GM23338 (cell line): ENCODE measurements at regions not wholly inside any gene's neighbourhood (a gene's known extent, or its start where the extent isn't known, plus 50 kb on each side); places are given as distances from the start of the nearest gene placed in this dataset.
"Not testable (repeated sequence)": the region's sequence is repeated elsewhere in the genome, so short reads cannot be mapped to it uniquely, and the experiment has no call there.

ENCODE experiments used
- EZH2 ChIP-seq: fragments of 200-600 bp; sonication (generic); IDR thresholded peaks from one replicate; pipeline ENCODE4 v1.8.0; 2017; ENCODE audit warnings: antibody characterized with exemption, mild to moderate bottlenecking, low read depth; ENCODE audit not compliant: unreplicated experiment
- EZH2phosphoT487 ChIP-seq: fragments of 200-600 bp; sonication (generic); IDR thresholded peaks from one replicate; pipeline ENCODE4 v1.8.1; 2018; ENCODE audit warnings: antibody characterized with exemption; ENCODE audit not compliant: unreplicated experiment
- JUNB ChIP-seq: IDR thresholded peaks from one replicate; pipeline ENCODE4 v1.6.1; 2016; ENCODE audit warnings: antibody characterized with exemption; ENCODE audit not compliant: unreplicated experiment
- NANOG ChIP-seq: IDR thresholded peaks from 2 replicates; pipeline ENCODE4 v1.6.1; 2016; ENCODE audit warnings: antibody characterized with exemption, borderline replicate concordance
- POLR2AphosphoS5 ChIP-seq: IDR thresholded peaks from 2 replicates; pipeline ENCODE4 v1.6.1; 2016; ENCODE audit warnings: antibody characterized with exemption, low read depth
- TF ChIP-seq, protein P1 (sequence below), 2 experiments: fragments of 200-600 bp in 1 of 2; sonication (generic) in 1 of 2; conservative IDR thresholded peaks; 2 replicates each; pipeline versions ENCODE4 v1.5.1 to v1.6.1; 2016 to 2017; ENCODE audit warnings: antibody characterized with exemption in 2 of 2, low read depth in 2 of 2, mild to moderate bottlenecking in 2 of 2, moderate library complexity in 1 of 2
- TF ChIP-seq, protein P2 (sequence below): IDR thresholded peaks from one replicate; pipeline ENCODE4 v1.6.1; 2018; ENCODE audit warnings: antibody characterized with exemption; ENCODE audit not compliant: unreplicated experiment
- TF ChIP-seq, protein P3 (sequence below): IDR thresholded peaks from 2 replicates; pipeline ENCODE4 v1.6.1; 2016; ENCODE audit warnings: antibody characterized with exemption

DNA sequence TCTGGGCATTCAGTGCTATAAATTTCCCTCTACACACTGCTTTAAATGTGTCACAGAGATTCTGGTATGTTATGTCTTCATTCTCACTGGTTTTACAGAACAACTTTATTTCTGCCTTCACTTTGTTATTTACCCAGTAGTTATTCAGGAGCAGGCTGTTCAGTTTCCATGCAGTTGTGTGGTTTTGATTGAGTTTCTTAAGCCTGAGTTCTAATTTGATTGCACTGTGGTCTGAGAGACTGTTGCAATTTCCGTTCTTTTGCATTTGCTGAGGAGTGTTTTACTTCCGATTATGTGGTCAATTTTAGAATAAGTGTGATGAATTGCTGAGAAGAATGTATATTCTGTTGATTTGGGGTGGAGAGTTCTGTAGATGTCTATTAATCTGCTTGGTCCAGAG, 50.1 kb upstream of the HCRTR2 start:
- TF ChIP-seq POLR2AphosphoS5, EZH2phosphoT487, EZH2, JUNB, NANOG: not testable (repeated sequence)
- TF ChIP-seq, protein P1, sequence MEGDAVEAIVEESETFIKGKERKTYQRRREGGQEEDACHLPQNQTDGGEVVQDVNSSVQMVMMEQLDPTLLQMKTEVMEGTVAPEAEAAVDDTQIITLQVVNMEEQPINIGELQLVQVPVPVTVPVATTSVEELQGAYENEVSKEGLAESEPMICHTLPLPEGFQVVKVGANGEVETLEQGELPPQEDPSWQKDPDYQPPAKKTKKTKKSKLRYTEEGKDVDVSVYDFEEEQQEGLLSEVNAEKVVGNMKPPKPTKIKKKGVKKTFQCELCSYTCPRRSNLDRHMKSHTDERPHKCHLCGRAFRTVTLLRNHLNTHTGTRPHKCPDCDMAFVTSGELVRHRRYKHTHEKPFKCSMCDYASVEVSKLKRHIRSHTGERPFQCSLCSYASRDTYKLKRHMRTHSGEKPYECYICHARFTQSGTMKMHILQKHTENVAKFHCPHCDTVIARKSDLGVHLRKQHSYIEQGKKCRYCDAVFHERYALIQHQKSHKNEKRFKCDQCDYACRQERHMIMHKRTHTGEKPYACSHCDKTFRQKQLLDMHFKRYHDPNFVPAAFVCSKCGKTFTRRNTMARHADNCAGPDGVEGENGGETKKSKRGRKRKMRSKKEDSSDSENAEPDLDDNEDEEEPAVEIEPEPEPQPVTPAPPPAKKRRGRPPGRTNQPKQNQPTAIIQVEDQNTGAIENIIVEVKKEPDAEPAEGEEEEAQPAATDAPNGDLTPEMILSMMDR (conservative IDR thresholded peaks at IDR 0.05; ENCODE audit: low read depth in 2 of 2), result not testable (repeated sequence)
- TF ChIP-seq, protein P2, sequence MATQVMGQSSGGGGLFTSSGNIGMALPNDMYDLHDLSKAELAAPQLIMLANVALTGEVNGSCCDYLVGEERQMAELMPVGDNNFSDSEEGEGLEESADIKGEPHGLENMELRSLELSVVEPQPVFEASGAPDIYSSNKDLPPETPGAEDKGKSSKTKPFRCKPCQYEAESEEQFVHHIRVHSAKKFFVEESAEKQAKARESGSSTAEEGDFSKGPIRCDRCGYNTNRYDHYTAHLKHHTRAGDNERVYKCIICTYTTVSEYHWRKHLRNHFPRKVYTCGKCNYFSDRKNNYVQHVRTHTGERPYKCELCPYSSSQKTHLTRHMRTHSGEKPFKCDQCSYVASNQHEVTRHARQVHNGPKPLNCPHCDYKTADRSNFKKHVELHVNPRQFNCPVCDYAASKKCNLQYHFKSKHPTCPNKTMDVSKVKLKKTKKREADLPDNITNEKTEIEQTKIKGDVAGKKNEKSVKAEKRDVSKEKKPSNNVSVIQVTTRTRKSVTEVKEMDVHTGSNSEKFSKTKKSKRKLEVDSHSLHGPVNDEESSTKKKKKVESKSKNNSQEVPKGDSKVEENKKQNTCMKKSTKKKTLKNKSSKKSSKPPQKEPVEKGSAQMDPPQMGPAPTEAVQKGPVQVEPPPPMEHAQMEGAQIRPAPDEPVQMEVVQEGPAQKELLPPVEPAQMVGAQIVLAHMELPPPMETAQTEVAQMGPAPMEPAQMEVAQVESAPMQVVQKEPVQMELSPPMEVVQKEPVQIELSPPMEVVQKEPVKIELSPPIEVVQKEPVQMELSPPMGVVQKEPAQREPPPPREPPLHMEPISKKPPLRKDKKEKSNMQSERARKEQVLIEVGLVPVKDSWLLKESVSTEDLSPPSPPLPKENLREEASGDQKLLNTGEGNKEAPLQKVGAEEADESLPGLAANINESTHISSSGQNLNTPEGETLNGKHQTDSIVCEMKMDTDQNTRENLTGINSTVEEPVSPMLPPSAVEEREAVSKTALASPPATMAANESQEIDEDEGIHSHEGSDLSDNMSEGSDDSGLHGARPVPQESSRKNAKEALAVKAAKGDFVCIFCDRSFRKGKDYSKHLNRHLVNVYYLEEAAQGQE, result not testable (repeated sequence)
- TF ChIP-seq, protein P3, sequence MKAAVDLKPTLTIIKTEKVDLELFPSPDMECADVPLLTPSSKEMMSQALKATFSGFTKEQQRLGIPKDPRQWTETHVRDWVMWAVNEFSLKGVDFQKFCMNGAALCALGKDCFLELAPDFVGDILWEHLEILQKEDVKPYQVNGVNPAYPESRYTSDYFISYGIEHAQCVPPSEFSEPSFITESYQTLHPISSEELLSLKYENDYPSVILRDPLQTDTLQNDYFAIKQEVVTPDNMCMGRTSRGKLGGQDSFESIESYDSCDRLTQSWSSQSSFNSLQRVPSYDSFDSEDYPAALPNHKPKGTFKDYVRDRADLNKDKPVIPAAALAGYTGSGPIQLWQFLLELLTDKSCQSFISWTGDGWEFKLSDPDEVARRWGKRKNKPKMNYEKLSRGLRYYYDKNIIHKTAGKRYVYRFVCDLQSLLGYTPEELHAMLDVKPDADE, result not testable (repeated sequence)
